IMR-90 (cell line): ENCODE measurements at regions not wholly inside any gene's neighbourhood (a gene's known extent, or its start where the extent isn't known, plus 50 kb on each side); places are given as distances from the start of the nearest gene placed in this dataset.

ENCODE experiments used
- ATAC-seq: fragments of 200-7000 bp; cut with Tn5 transposase; 2 replicates; pipeline ENCODE4 v1.9.1; 2020; ENCODE audit warnings: low read depth, mild to moderate bottlenecking, moderate library complexity
- BruUV-seq: library from RNA; stranded (reverse); fragments of 400-500 nt; replicated peaks from 2 replicates; lab custom pipeline; 2021; lab: Mats Ljungman, UMichigan
- CTCF ChIA-PET: fragments of 300-600 bp; formaldehyde crosslinking; extraction: SDS; loops from one replicate; lab custom pipeline; 2021; ENCODE audit warnings: antibody characterized with exemption; lab: Yijun Ruan, JAX
- POLR2A ChIA-PET: fragments of 300-600 bp; sonication (Branson Sonifier 250); formaldehyde crosslinking; loops from one replicate; lab custom pipeline; 2022; ENCODE audit warnings: antibody characterized with exemption; ENCODE audit not compliant: unreplicated experiment; lab: Charles Lee
- DNase-seq: peaks from one replicate; pipeline ENCODE4 v3.0.0; 2013
- H2AFZ ChIP-seq: replicated peaks from 2 replicates; pipeline ENCODE3; 2013; ENCODE audit warnings: low read length, mild to moderate bottlenecking; ENCODE audit not compliant: poor library complexity
- H2AK5ac ChIP-seq: 2 replicates; pipeline ENCODE4 v1.6.1; 2013; ENCODE audit warnings: low read depth, low read length, inconsistent platforms
- H2AK9ac ChIP-seq: replicated peaks from 2 replicates; pipeline ENCODE3; 2013; ENCODE audit warnings: mild to moderate bottlenecking, low read depth, low read length, moderate library complexity; ENCODE audit not compliant: poor library complexity
- H2BK120ac ChIP-seq: 2 replicates; pipeline ENCODE4 v1.6.1; 2013; ENCODE audit warnings: low read depth, low read length, inconsistent platforms
- H2BK15ac ChIP-seq: 3 replicates; pipeline ENCODE4 v1.6.1; 2013; ENCODE audit warnings: low read depth, low read length, inconsistent platforms
- H2BK20ac ChIP-seq: 2 replicates; pipeline ENCODE4 v1.6.1; 2013; ENCODE audit warnings: low read depth, mild to moderate bottlenecking, inconsistent platforms, low read length, moderate library complexity
- H2BK5ac ChIP-seq: 2 replicates; pipeline ENCODE4 v1.6.1; 2013; ENCODE audit warnings: mild to moderate bottlenecking, low read depth, low read length, inconsistent platforms; ENCODE audit not compliant: poor library complexity, severe bottlenecking
- H3K14ac ChIP-seq: replicated peaks from 2 replicates; pipeline ENCODE4 v1.6.1; 2013; ENCODE audit warnings: low read depth, low read length, inconsistent platforms
- H3K18ac ChIP-seq: 2 replicates; pipeline ENCODE4 v1.6.1; 2013; ENCODE audit warnings: low read depth, low read length, control low read depth
- H3K23ac ChIP-seq: 2 replicates; pipeline ENCODE4 v1.6.1; 2013; ENCODE audit warnings: low read depth, low read length, inconsistent platforms
- H3K27ac ChIP-seq: 2 replicates; pipeline ENCODE4 v1.5.1; 2013; ENCODE audit warnings: mild to moderate bottlenecking, control low read depth, low read length; ENCODE audit not compliant: insufficient read depth
- H3K27me3 ChIP-seq: 2 replicates; pipeline ENCODE4 v1.6.1; 2013; ENCODE audit warnings: low read length; ENCODE audit not compliant: control insufficient read depth, insufficient read depth
- H3K36me3 ChIP-seq: 2 replicates; pipeline ENCODE4 v1.6.1; 2013; ENCODE audit warnings: low read length, mixed read lengths; ENCODE audit not compliant: control insufficient read depth, insufficient read depth
- H3K4ac ChIP-seq: 2 replicates; pipeline ENCODE4 v1.6.1; 2013; ENCODE audit warnings: low read depth, low read length, inconsistent platforms
- H3K4me1 ChIP-seq: 2 replicates; pipeline ENCODE4 v1.6.1; 2013; ENCODE audit warnings: low read length, mixed read lengths; ENCODE audit not compliant: control insufficient read depth, insufficient read depth
- H3K4me2 ChIP-seq: 2 replicates; pipeline ENCODE4 v1.6.1; 2013; ENCODE audit warnings: low read depth, mild to moderate bottlenecking, control low read depth, low read length, moderate library complexity
- H3K4me3 ChIP-seq: 2 replicates; pipeline ENCODE4 v1.5.1; 2013; ENCODE audit warnings: low read depth, mild to moderate bottlenecking, control low read depth, low read length, moderate library complexity; ENCODE audit not compliant: insufficient read depth
- H3K56ac ChIP-seq: 2 replicates; pipeline ENCODE4 v1.6.1; 2013; ENCODE audit warnings: low read length, inconsistent platforms; ENCODE audit not compliant: insufficient read depth; ENCODE audit errors: extremely low read depth
- H3K79me1 ChIP-seq, 2 experiments: 2 replicates each; pipeline ENCODE4 v1.6.1; 2013; ENCODE audit warnings: low read length in 2 of 2, inconsistent platforms in 1 of 2, low read depth in 1 of 2
- H3K9ac ChIP-seq: 2 replicates; pipeline ENCODE4 v1.6.1; 2013; ENCODE audit warnings: low read depth, low read length, control low read depth
- H3K9me1 ChIP-seq: 2 replicates; pipeline ENCODE4 v1.6.1; 2013; ENCODE audit warnings: low read length, inconsistent platforms; ENCODE audit not compliant: insufficient read depth
- H3K9me3 ChIP-seq: 2 replicates; pipeline ENCODE4 v1.6.1; 2013; ENCODE audit warnings: low read length; ENCODE audit not compliant: control insufficient read depth, insufficient read depth
- H4K20me1 ChIP-seq: 2 replicates; pipeline ENCODE4 v1.6.1; 2013; ENCODE audit warnings: low read length, inconsistent platforms; ENCODE audit not compliant: insufficient read depth
- H4K5ac ChIP-seq: 2 replicates; pipeline ENCODE4 v1.6.1; 2013; ENCODE audit warnings: mild to moderate bottlenecking, low read depth, low read length, control low read depth
- H4K8ac ChIP-seq, 2 experiments: 2 replicates each; pipeline ENCODE4 v1.6.1; 2013; ENCODE audit warnings: low read depth in 2 of 2, low read length in 2 of 2, control low read depth in 1 of 2, inconsistent platforms in 1 of 2
- H4K91ac ChIP-seq: 2 replicates; pipeline ENCODE4 v1.6.1; 2013; ENCODE audit warnings: low read depth, low read length, inconsistent platforms; ENCODE audit not compliant: insufficient read depth
- MAZ ChIP-seq: IDR thresholded peaks from 2 replicates; pipeline ENCODE4 v1.6.1; 2012; ENCODE audit warnings: low read depth, mild to moderate bottlenecking, low read length, improper control_type of control experiment, moderate library complexity, borderline replicate concordance
- MXI1 ChIP-seq: IDR thresholded peaks from 2 replicates; pipeline ENCODE4 v1.6.1; 2012; ENCODE audit warnings: low read depth, mild to moderate bottlenecking, low read length, moderate library complexity, borderline replicate concordance
- NFE2L2 ChIP-seq: fragments of 150-350 bp; IDR thresholded peaks from 2 replicates; pipeline ENCODE4 v1.6.1; 2016; ENCODE audit warnings: low read depth, mild to moderate bottlenecking, low read length
- RAD21 ChIP-seq: IDR thresholded peaks from 2 replicates; pipeline ENCODE4 v1.6.1; 2012; ENCODE audit warnings: low read length, improper control_type of control experiment
- RCOR1 ChIP-seq: IDR thresholded peaks from 2 replicates; pipeline ENCODE4 v1.6.1; 2012; ENCODE audit warnings: mild to moderate bottlenecking, low read length, improper control_type of control experiment; ENCODE audit not compliant: insufficient replicate concordance
- USF2 ChIP-seq: fragments of 150-350 bp; IDR thresholded peaks from 2 replicates; pipeline ENCODE4 v1.6.1; 2017; ENCODE audit warnings: mild to moderate bottlenecking, antibody characterized with exemption, low read length, low read depth
- WGBS, 2 experiments: methylation state at CpG; one replicate each; pipeline versions ENCODE4 v1.1.5 to v1.1.7; 2013; ENCODE audit warnings: missing lambda C conversion rate in 2 of 2; ENCODE audit not compliant: insufficient read length in 1 of 2; ENCODE audit errors: extremely low coverage in 2 of 2; 5-methylcytosine and 5-hydroxymethylcytosine counted together
- dilution Hi-C: fragments of 300-500 bp; cut with HindIII; formaldehyde crosslinking; loops from one replicate; pipeline ENCODE4 v1.14.3; 2018; ENCODE audit warnings: low sequenced_read_pairs; ENCODE audit not compliant: unreplicated experiment
- in situ Hi-C: fragments of 300-500 bp; cut with MboI; formaldehyde crosslinking; loops from 3 replicates; pipeline ENCODE4 v1.14.3; 2019; ENCODE audit warnings: low sequenced_read_pairs, inconsistent platforms, mixed read lengths
- intact Hi-C: fragments of 100-400 bp; cut with micrococcal nuclease; formaldehyde crosslinking; loops from 2 replicates; pipeline ENCODE4 v1.10.0; 2022

GRCh38 chr6:40922281-40922680 is 116.7 kb downstream of the UNC5CL start:
- DNase-seq: peak; percentile 46
- Histone ChIP-seq H2AK5ac (no peak overlapping the region), H3K27ac (no peak overlapping the region), H4K8ac (no peak overlapping the region), H3K27me3 (peaks cover 46% of the 10 kb centered on the region), H3K56ac (no peak overlapping the region), H3K4me2 (no peak overlapping the region), H3K9ac (no peak overlapping the region), H2BK120ac (no peak overlapping the region), H2AK9ac (no peak overlapping the region), H2BK15ac (no peak overlapping the region), H4K20me1 (no peaks in the 10 kb centered on the region), H3K23ac (no peak overlapping the region), H2BK20ac (no peak overlapping the region), H3K79me1 (no peaks in the 10 kb centered on the region), H3K4ac (no peak overlapping the region), H2BK5ac (no peak overlapping the region), H3K36me3 (no peaks in the 10 kb centered on the region), H3K9me1 (no peaks in the 10 kb centered on the region; the same call in 1 of the 2 replicates), H2AFZ (no peak overlapping the region), H4K91ac (no peak overlapping the region), H3K4me3 (no peak overlapping the region), H3K9me3 (no peaks in the 10 kb centered on the region), H3K18ac (no peak overlapping the region), H3K4me1 (no peaks in the 10 kb centered on the region; the same call in 1 of the 2 replicates), H3K14ac (no peak overlapping the region), H4K5ac (no peak overlapping the region)
- BruUV-seq: no TSS peak
- intact Hi-C loops (no loop called here), dilution Hi-C loops (no loop called here), in situ Hi-C loops (no loop called here)
- ATAC-seq: peak; percentile 49
- TF ChIP-seq RCOR1 (no peak), NFE2L2 (no peak), MAZ (no peak), USF2 (no peak), RAD21 (no peak), MXI1 (no peak)
- WGBS, 2 experiments: no CpG with 5 or more reads among the region's 2 CpGs
- POLR2A ChIA-PET: no interaction called here
- CTCF ChIA-PET: interaction anchor here (0.6 to 1.2 kb wide), 4 partner anchors 9 to 25 kb away, joined by 3 to 6 read pairs (median 3); no protein-coding TSS in a partner anchor
